Liver (tissue), 8 donors: ENCODE measurements at regions not wholly inside any gene's neighbourhood (a gene's known extent, or its start where the extent isn't known, plus 50 kb on each side); places are given as distances from the start of the nearest gene placed in this dataset.

Experiments
- DNase-seq: peaks from one replicate; pipeline ENCODE4 v3.0.0-alpha.2; 2017; ENCODE audit warnings: low spot score
- H3K27ac ChIP-seq, 2 donors: one replicate each; pipeline ENCODE4 v1.7.0; 2013; ENCODE audit warnings: inconsistent platforms in 2 of 2, low read length in 2 of 2, control low read depth in 1 of 2, low read depth in 1 of 2, mild to moderate bottlenecking in 1 of 2
- H3K27me3 ChIP-seq, 4 donors: one replicate each; pipeline versions ENCODE4 v1.6.1 to v1.7.0; 2013; ENCODE audit warnings: low read length in 3 of 4, inconsistent platforms in 1 of 4, mild to moderate bottlenecking in 1 of 4, moderate library complexity in 1 of 4; ENCODE audit not compliant: control insufficient read depth in 4 of 4, insufficient read depth in 4 of 4
- H3K36me3 ChIP-seq, 4 donors: one replicate each; pipeline versions ENCODE4 v1.6.1 to v1.7.0; 2013; ENCODE audit warnings: low read length in 3 of 4, mild to moderate bottlenecking in 3 of 4, low read depth in 1 of 4, moderate library complexity in 1 of 4; ENCODE audit not compliant: control insufficient read depth in 4 of 4, insufficient read depth in 3 of 4
- H3K4me1 ChIP-seq, 4 donors: one replicate each; pipeline versions ENCODE4 v1.6.1 to v1.7.0; 2013; ENCODE audit warnings: low read length in 3 of 4, mild to moderate bottlenecking in 3 of 4, moderate library complexity in 1 of 4; ENCODE audit not compliant: control insufficient read depth in 4 of 4, insufficient read depth in 4 of 4
- H3K4me3 ChIP-seq, 3 donors: one replicate each; pipeline versions ENCODE4 v1.6.1 to v1.7.0; 2013; ENCODE audit warnings: low read length in 3 of 3, control low read depth in 1 of 3, low read depth in 1 of 3, mild to moderate bottlenecking in 1 of 3
- H3K9ac ChIP-seq, 2 donors: one replicate each; pipeline ENCODE4 v1.7.0; 2013; ENCODE audit warnings: low read length in 2 of 2, mild to moderate bottlenecking in 2 of 2, moderate library complexity in 2 of 2, control low read depth in 1 of 2, low read depth in 1 of 2
- H3K9me3 ChIP-seq, 4 donors: one replicate each; pipeline versions ENCODE4 v1.6.1 to v1.7.0; 2013; ENCODE audit warnings: low read length in 3 of 4; ENCODE audit not compliant: control insufficient read depth in 4 of 4
- ATF3 ChIP-seq: IDR thresholded peaks from 2 replicates; pipeline ENCODE4 v1.6.1; 2016; ENCODE audit warnings: antibody characterized with exemption
- CTCF ChIP-seq: fragments of 150-350 bp; IDR thresholded peaks from 2 replicates; pipeline ENCODE4 v1.5.1; 2017; ENCODE audit warnings: improper control_type of control experiment, low read depth, low read length; ENCODE audit not compliant: missing input control
- EGR1 ChIP-seq, 2 donors: IDR thresholded peaks; 2 replicates each; pipeline ENCODE4 v1.6.1; 2016 to 2018; ENCODE audit warnings: antibody characterized with exemption in 2 of 2, low read depth in 2 of 2
- FOXA1 ChIP-seq: IDR thresholded peaks from 2 replicates; pipeline ENCODE4 v1.6.1; 2016; ENCODE audit warnings: antibody characterized with exemption
- FOXA2 ChIP-seq: IDR thresholded peaks from 2 replicates; pipeline ENCODE4 v1.6.1; 2016; ENCODE audit warnings: antibody characterized with exemption
- GABPA ChIP-seq, 2 donors: IDR thresholded peaks in 1 of 2; conservative IDR thresholded peaks in 1 of 2; 2 replicates each; pipeline ENCODE4 v1.6.1; 2016; ENCODE audit warnings: antibody characterized with exemption in 2 of 2, mild to moderate bottlenecking in 1 of 2, moderate library complexity in 1 of 2
- HNF4A ChIP-seq, 2 donors: conservative IDR thresholded peaks; 2 replicates each; pipeline ENCODE4 v1.6.1; 2016; ENCODE audit warnings: antibody characterized with exemption in 2 of 2, mild to moderate bottlenecking in 2 of 2
- JUND ChIP-seq, 2 donors: IDR thresholded peaks; 2 replicates each; pipeline ENCODE4 v1.6.1; 2016; ENCODE audit warnings: antibody characterized with exemption in 2 of 2
- MAX ChIP-seq: IDR thresholded peaks from 2 replicates; pipeline ENCODE4 v1.6.1; 2016; ENCODE audit warnings: antibody characterized with exemption
- NR2F2 ChIP-seq: IDR thresholded peaks from 2 replicates; pipeline ENCODE4 v1.6.1; 2016; ENCODE audit warnings: antibody characterized with exemption
- RAD21 ChIP-seq, 2 donors: IDR thresholded peaks; 2 replicates each; pipeline ENCODE4 v1.6.1; 2016; ENCODE audit warnings: antibody characterized with exemption in 2 of 2, mild to moderate bottlenecking in 2 of 2
- RXRA ChIP-seq, 2 donors: IDR thresholded peaks; 2 replicates each; pipeline ENCODE4 v1.6.1; 2017 to 2018; ENCODE audit warnings: antibody characterized with exemption in 2 of 2, mild to moderate bottlenecking in 1 of 2
- SP1 ChIP-seq: IDR thresholded peaks from 2 replicates; pipeline ENCODE4 v1.6.1; 2018; ENCODE audit warnings: antibody characterized with exemption, mild to moderate bottlenecking
- TAF1 ChIP-seq: conservative IDR thresholded peaks from 2 replicates; pipeline ENCODE4 v1.6.1; 2016; ENCODE audit warnings: antibody characterized with exemption, mild to moderate bottlenecking
- YY1 ChIP-seq: IDR thresholded peaks from 2 replicates; pipeline ENCODE4 v1.6.1; 2016; ENCODE audit warnings: antibody characterized with exemption, mild to moderate bottlenecking
- WGBS: extraction: QIAGEN DNeasy Blood & Tissue Kit; methylation state at CpG from one replicate; pipeline ENCODE4 v1.1.7; 2013; 5-methylcytosine and 5-hydroxymethylcytosine counted together
- TF ChIP-seq, protein P1 (sequence below): IDR thresholded peaks from 2 replicates; pipeline ENCODE4 v1.6.1; 2016; ENCODE audit warnings: antibody characterized with exemption
- donor health status: healthy.
- donor health status: healthy.
- donor health status: healthy.
- donor health status: healthy.
- donor health status: healthy.

- H3K4me1 ChIP-seq = no peaks in the 10 kb centered on the region
- H3K4me3 ChIP-seq = no peak overlapping the region
- H3K36me3 ChIP-seq = no peaks in the 10 kb centered on the region
- TF ChIP-seq FOXA2 (no peak), MAX (no peak), EGR1 (IDR thresholded peaks at IDR 0.05; ENCODE audit: low read depth in 2 of 2) (no peak), YY1 (no peak), ATF3 (no peak), GABPA (IDR thresholded peaks at IDR 0.05 in 1 of 2, conservative IDR thresholded peaks at IDR 0.05 in 1 of 2) (no peak), FOXA1 (no peak), RAD21 (IDR thresholded peaks at IDR 0.05) (no peak), CTCF (no peak), NR2F2 (no peak), TAF1 (no peak), JUND (IDR thresholded peaks at IDR 0.05) (no peak), SP1 (no peak), RXRA (IDR thresholded peaks at IDR 0.05) (no peak), HNF4A (conservative IDR thresholded peaks at IDR 0.05) (no peak)
- TF ChIP-seq, protein P1, sequence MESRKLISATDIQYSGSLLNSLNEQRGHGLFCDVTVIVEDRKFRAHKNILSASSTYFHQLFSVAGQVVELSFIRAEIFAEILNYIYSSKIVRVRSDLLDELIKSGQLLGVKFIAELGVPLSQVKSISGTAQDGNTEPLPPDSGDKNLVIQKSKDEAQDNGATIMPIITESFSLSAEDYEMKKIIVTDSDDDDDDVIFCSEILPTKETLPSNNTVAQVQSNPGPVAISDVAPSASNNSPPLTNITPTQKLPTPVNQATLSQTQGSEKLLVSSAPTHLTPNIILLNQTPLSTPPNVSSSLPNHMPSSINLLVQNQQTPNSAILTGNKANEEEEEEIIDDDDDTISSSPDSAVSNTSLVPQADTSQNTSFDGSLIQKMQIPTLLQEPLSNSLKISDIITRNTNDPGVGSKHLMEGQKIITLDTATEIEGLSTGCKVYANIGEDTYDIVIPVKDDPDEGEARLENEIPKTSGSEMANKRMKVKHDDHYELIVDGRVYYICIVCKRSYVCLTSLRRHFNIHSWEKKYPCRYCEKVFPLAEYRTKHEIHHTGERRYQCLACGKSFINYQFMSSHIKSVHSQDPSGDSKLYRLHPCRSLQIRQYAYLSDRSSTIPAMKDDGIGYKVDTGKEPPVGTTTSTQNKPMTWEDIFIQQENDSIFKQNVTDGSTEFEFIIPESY = no peak
- H3K27ac ChIP-seq = no peak overlapping the region
- DNase-seq = no peak
- H3K27me3 ChIP-seq = no peaks in the 10 kb centered on the region
- H3K9ac ChIP-seq = no peak overlapping the region
- 63% methylated on average over 7 of the region's 7 CpGs for WGBS
- H3K9me3 ChIP-seq = no peaks in the 10 kb centered on the region
Measured at GRCh38 chr17:73758245-73758644, 114.0 kb upstream of the SDK2 start.

GRCh38 chr17:73759324-73759723, 115.1 kb upstream of the SDK2 start:
- no peaks in the 10 kb centered on the region for H3K36me3 ChIP-seq
- DNase-seq = no peak
- no peaks in the 10 kb centered on the region for H3K9me3 ChIP-seq
- WGBS = 64% methylated on average over 8 of the region's 8 CpGs
- no peak overlapping the region for H3K4me3 ChIP-seq
- H3K27ac ChIP-seq = no peak overlapping the region
- TF ChIP-seq YY1 = no peak
- TF ChIP-seq RXRA (IDR thresholded peaks at IDR 0.05) = no peak
- no peaks in the 10 kb centered on the region for H3K4me1 ChIP-seq
- H3K27me3 ChIP-seq = no peaks in the 10 kb centered on the region
- H3K9ac ChIP-seq = no peak overlapping the region
